ENCODE measurements at regions not wholly inside any gene's neighbourhood (a gene's known extent, or its start where the extent isn't known, plus 50 kb on each side); places are given as distances from the start of the nearest gene placed in this dataset.
"Not testable (repeated sequence)": the region's sequence is repeated elsewhere in the genome, so short reads cannot be mapped to it uniquely, and the experiment has no call there.

- ATAC-seq (no peak), DNase-seq (no peak)
- H3K27ac ChIP-seq (ENCODE audit: low read length) = no peak overlapping the region
- H3K9me3 ChIP-seq (ENCODE audit: control insufficient read depth, low read length) = no peaks in the 10 kb centered on the region
- peaks cover 2% of the 10 kb centered on the region for H3K4me1 ChIP-seq (ENCODE audit: control insufficient read depth, insufficient read depth, low read length)
- 82% methylated on average over 3 of the region's 3 CpGs for WGBS
- intact Hi-C loops (cut with DNase I) = no loop called here
- no peak overlapping the region for H3K4me3 ChIP-seq (ENCODE audit: low read length)
- no peaks in the 10 kb centered on the region for H3K27me3 ChIP-seq (ENCODE audit: control insufficient read depth, insufficient read depth)
These were observed 77.2 kb upstream of the UBASH3B start for GRCh38 chr11:122578171-122578825.

- Histone ChIP-seq H3K9me3 (ENCODE audit: control insufficient read depth, low read length) (no peaks in the 10 kb centered on the region), H3K27me3 (ENCODE audit: control insufficient read depth, insufficient read depth) (no peaks in the 10 kb centered on the region), H3K4me3 (ENCODE audit: low read length) (no peak overlapping the region), H3K4me1 (ENCODE audit: control insufficient read depth, insufficient read depth, low read length) (no peaks in the 10 kb centered on the region), H3K27ac (ENCODE audit: low read length) (no peak overlapping the region)
- no peak for DNase-seq
- intact Hi-C loops (cut with DNase I) = no loop called here
- no peak for ATAC-seq
- 82% methylated on average over 3 of the region's 3 CpGs for WGBS
These were observed 82.9 kb upstream of the UBASH3B start for GRCh38 chr11:122572592-122572991.

- Histone ChIP-seq H3K9me3 (ENCODE audit: control insufficient read depth, low read length) (no peaks in the 10 kb centered on the region), H3K27me3 (ENCODE audit: control insufficient read depth, insufficient read depth) (no peaks in the 10 kb centered on the region), H3K27ac (ENCODE audit: low read length) (no peak overlapping the region), H3K4me3 (ENCODE audit: low read length) (no peak overlapping the region), H3K4me1 (ENCODE audit: control insufficient read depth, insufficient read depth, low read length) (no peaks in the 10 kb centered on the region)
- ATAC-seq (no peak), DNase-seq (no peak)
- intact Hi-C loops (cut with DNase I) = no loop called here
- 82% methylated on average over 3 of the region's 3 CpGs for WGBS
These were observed 91.8 kb upstream of the UBASH3B start for GRCh38 chr11:122563761-122564160.

- no peak for DNase-seq
- WGBS = 62% methylated on average over 9 of the region's 9 CpGs
- Histone ChIP-seq H3K4me1 (ENCODE audit: control insufficient read depth, insufficient read depth, low read length) (no peaks in the 10 kb centered on the region), H3K27me3 (ENCODE audit: control insufficient read depth, insufficient read depth) (no peaks in the 10 kb centered on the region), H3K27ac (ENCODE audit: low read length) (no peak overlapping the region), H3K9me3 (ENCODE audit: control insufficient read depth, low read length) (no peaks in the 10 kb centered on the region), H3K4me3 (ENCODE audit: low read length) (no peak overlapping the region)
- intact Hi-C loops (cut with DNase I) = no loop called here
- ATAC-seq = no peak
These were observed 95.7 kb upstream of the UBASH3B start for GRCh38 chr11:122559734-122560382.

GRCh38 chr11:122559218-122559617 is 96.3 kb upstream of the UBASH3B start:
- ATAC-seq; H3K4me3 ChIP-seq (ENCODE audit: low read length); H3K9me3 ChIP-seq (ENCODE audit: control insufficient read depth, low read length); H3K4me1 ChIP-seq (ENCODE audit: control insufficient read depth, insufficient read depth, low read length); DNase-seq; H3K27ac ChIP-seq (ENCODE audit: low read length); H3K27me3 ChIP-seq (ENCODE audit: control insufficient read depth, insufficient read depth); intact Hi-C loops (cut with DNase I): not testable (repeated sequence)
- WGBS = 87% methylated on average over 9 of the region's 9 CpGs

GRCh38 chr11:122557163-122557562 is 98.4 kb upstream of the UBASH3B start:
- H3K27me3 ChIP-seq (ENCODE audit: control insufficient read depth, insufficient read depth); H3K4me1 ChIP-seq (ENCODE audit: control insufficient read depth, insufficient read depth, low read length); ATAC-seq; DNase-seq; intact Hi-C loops (cut with DNase I); H3K4me3 ChIP-seq (ENCODE audit: low read length); H3K27ac ChIP-seq (ENCODE audit: low read length); H3K9me3 ChIP-seq (ENCODE audit: control insufficient read depth, low read length): not testable (repeated sequence)
- whole genome bisulfite sequencing = 74% methylated on average over 6 of the region's 6 CpGs

- no peaks in the 10 kb centered on the region for H3K27me3 ChIP-seq (ENCODE audit: control insufficient read depth, insufficient read depth)
- intact Hi-C loops (cut with DNase I) = no loop called here
- peak; percentile 55 to 59 for ATAC-seq
- WGBS = 35% methylated on average over 34 of the region's 34 CpGs
- H3K9me3 ChIP-seq (ENCODE audit: control insufficient read depth, low read length) = no peaks in the 10 kb centered on the region
- DNase-seq = peak; percentile 31 to 83 (median 78)
- no peaks in the 10 kb centered on the region for H3K4me1 ChIP-seq (ENCODE audit: control insufficient read depth, insufficient read depth, low read length)
- no peak overlapping the region for H3K27ac ChIP-seq (ENCODE audit: low read length)
- peak overlapping the region; percentile 17 for H3K4me3 ChIP-seq (ENCODE audit: low read length)
These were observed 98.9 kb upstream of the UBASH3B start for GRCh38 chr11:122556605-122557004.

- no peaks in the 10 kb centered on the region for H3K27me3 ChIP-seq (ENCODE audit: control insufficient read depth, insufficient read depth)
- 94% methylated on average over 3 of the region's 3 CpGs for WGBS
- H3K4me1 ChIP-seq (ENCODE audit: control insufficient read depth, insufficient read depth, low read length) = no peaks in the 10 kb centered on the region
- no peaks in the 10 kb centered on the region for H3K9me3 ChIP-seq (ENCODE audit: control insufficient read depth, low read length)
- H3K27ac ChIP-seq (ENCODE audit: low read length) = no peak overlapping the region
- ATAC-seq (no peak), DNase-seq (no peak)
- no peak overlapping the region for H3K4me3 ChIP-seq (ENCODE audit: low read length)
- intact Hi-C loops (cut with DNase I) = no loop called here
These were observed 117.5 kb upstream of the UBASH3B start for GRCh38 chr11:122538060-122538459.

GRCh38 chr11:122524898-122525297 is 130.6 kb upstream of the UBASH3B start:
- 68% methylated on average over 2 of the region's 2 CpGs for WGBS
- no peak overlapping the region for H3K4me3 ChIP-seq (ENCODE audit: low read length)
- H3K9me3 ChIP-seq (ENCODE audit: control insufficient read depth, low read length) = no peaks in the 10 kb centered on the region
- no peaks in the 10 kb centered on the region for H3K27me3 ChIP-seq (ENCODE audit: control insufficient read depth, insufficient read depth)
- DNase-seq (no peak), ATAC-seq (no peak)
- H3K27ac ChIP-seq (ENCODE audit: low read length) = no peak overlapping the region
- intact Hi-C loops (cut with DNase I) = no loop called here
- H3K4me1 ChIP-seq (ENCODE audit: control insufficient read depth, insufficient read depth, low read length) = no peaks in the 10 kb centered on the region

- WGBS = 43% methylated on average over 10 of the region's 10 CpGs
- Histone ChIP-seq H3K4me1 (ENCODE audit: control insufficient read depth, insufficient read depth, low read length) (no peaks in the 10 kb centered on the region), H3K9me3 (ENCODE audit: control insufficient read depth, low read length) (no peaks in the 10 kb centered on the region), H3K4me3 (ENCODE audit: low read length) (no peak overlapping the region), H3K27ac (ENCODE audit: low read length) (no peak overlapping the region), H3K27me3 (ENCODE audit: control insufficient read depth, insufficient read depth) (no peaks in the 10 kb centered on the region)
- ATAC-seq (peak; percentile 59 to 64), DNase-seq (peak; percentile 28 to 55 (median 54))
- intact Hi-C loops (cut with DNase I) = no loop called here
These were observed 131.4 kb upstream of the UBASH3B start for GRCh38 chr11:122523846-122524805.

GRCh38 chr11:122521626-122522025 is 133.9 kb upstream of the UBASH3B start:
- no peaks in the 10 kb centered on the region for H3K4me1 ChIP-seq (ENCODE audit: control insufficient read depth, insufficient read depth, low read length)
- WGBS = 58% methylated on average over 2 of the region's 2 CpGs
- no peaks in the 10 kb centered on the region for H3K9me3 ChIP-seq (ENCODE audit: control insufficient read depth, low read length)
- no peaks in the 10 kb centered on the region for H3K27me3 ChIP-seq (ENCODE audit: control insufficient read depth, insufficient read depth)
- H3K4me3 ChIP-seq (ENCODE audit: low read length) = no peak overlapping the region
- intact Hi-C loops (cut with DNase I) = no loop called here
- no peak overlapping the region for H3K27ac ChIP-seq (ENCODE audit: low read length)
- ATAC-seq (no peak), DNase-seq (no peak)

Measured in right cardiac atrium (tissue), 5 donors.